ENCODE measurements at regions not wholly inside any gene's neighbourhood (a gene's known extent, or its start where the extent isn't known, plus 50 kb on each side); places are given as distances from the start of the nearest gene placed in this dataset.

GRCh38 chr15:96276438-96277210, 53.9 kb upstream of the NR2F2 start:
- no peak for DNase-seq (ENCODE audit: low read depth in 2 of 2)

Measured in stimulated activated CD4-positive, alpha-beta T cell treated with anti-CD3 and anti-CD28 coated beads, Interleukin-15, amount 100 ng/mL, for 48 hours (primary cell).